GM13976 (cell line): ENCODE measurements at regions not wholly inside any gene's neighbourhood (a gene's known extent, or its start where the extent isn't known, plus 50 kb on each side); places are given as distances from the start of the nearest gene placed in this dataset.

Source experiments
- DNase-seq: peaks from one replicate; pipeline ENCODE4 v3.0.0; 2012; ENCODE audit warnings: low spot score
- in situ Hi-C: fragments of 300-500 bp; cut with MboI; formaldehyde crosslinking; loops from one replicate; pipeline ENCODE4 v1.12.0; 2022; ENCODE audit warnings: low sequenced_read_pairs, mixed read lengths, inconsistent platforms; ENCODE audit not compliant: unreplicated experiment
- TF ChIP-seq, protein P1 (sequence below): IDR thresholded peaks from 2 replicates; pipeline ENCODE4 v1.5.1; 2012; ENCODE audit warnings: borderline replicate concordance, mild to moderate bottlenecking; ENCODE audit not compliant: insufficient read depth; ENCODE audit errors: extremely low read depth, missing control alignments, control extremely low read depth

DNA sequence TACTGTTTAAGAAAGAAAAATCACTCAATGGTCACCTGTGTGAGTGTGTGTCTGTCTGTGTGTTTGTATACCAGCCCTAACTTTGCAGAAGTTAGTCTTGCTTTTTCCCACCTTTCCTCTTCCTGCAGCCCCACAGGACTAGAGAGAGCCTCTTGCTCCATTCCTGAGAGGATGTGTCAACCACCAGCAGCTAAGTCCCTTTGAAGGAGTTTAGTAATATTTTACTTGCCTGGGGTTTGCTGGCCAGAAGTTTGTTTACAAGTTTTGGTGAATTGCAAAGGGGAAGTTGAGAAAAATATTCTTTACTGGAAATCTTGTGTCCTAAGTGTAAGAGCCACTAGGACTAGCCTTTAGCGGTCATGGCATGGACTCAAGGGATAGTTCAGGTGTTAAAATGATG lies 316.2 kb downstream of the BRINP1 start:
- DNase-seq: no peak
- in situ Hi-C loops: no loop called here
- TF ChIP-seq, protein P1, sequence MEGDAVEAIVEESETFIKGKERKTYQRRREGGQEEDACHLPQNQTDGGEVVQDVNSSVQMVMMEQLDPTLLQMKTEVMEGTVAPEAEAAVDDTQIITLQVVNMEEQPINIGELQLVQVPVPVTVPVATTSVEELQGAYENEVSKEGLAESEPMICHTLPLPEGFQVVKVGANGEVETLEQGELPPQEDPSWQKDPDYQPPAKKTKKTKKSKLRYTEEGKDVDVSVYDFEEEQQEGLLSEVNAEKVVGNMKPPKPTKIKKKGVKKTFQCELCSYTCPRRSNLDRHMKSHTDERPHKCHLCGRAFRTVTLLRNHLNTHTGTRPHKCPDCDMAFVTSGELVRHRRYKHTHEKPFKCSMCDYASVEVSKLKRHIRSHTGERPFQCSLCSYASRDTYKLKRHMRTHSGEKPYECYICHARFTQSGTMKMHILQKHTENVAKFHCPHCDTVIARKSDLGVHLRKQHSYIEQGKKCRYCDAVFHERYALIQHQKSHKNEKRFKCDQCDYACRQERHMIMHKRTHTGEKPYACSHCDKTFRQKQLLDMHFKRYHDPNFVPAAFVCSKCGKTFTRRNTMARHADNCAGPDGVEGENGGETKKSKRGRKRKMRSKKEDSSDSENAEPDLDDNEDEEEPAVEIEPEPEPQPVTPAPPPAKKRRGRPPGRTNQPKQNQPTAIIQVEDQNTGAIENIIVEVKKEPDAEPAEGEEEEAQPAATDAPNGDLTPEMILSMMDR: no peak

DNA sequence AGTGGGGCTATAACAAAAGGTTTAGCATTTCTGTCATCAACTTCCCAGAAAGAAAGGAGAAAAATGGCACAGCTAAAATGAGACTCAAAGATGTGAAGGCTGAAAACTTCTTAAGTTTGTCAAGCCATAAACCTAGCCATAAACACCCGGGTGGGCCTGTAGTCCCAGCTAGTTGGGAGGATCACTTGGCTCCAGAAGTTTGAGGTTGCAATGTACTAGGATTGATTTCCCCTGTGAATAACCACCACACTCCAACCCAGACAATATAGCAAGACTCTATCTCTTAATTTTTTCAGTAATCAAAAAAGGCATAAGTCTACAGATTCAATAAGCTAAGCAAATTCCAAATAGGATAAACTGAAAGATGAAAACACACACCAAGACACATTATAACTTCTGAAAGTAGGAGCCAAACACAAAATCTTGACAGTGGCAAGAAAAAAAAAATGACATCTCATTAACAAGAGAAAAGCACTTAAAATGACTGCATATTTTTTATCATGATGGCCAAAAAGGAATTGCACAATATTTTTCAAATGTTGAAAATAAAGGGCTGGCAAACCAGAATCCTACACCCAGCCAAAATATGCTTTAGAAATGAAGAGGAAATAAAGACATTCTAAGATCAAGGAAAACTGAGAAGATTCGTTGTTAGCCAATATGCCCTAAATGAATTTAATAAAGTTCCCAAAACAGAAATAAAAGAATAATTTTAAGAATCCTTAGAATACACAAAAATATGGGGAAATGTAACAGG lies 308.4 kb downstream of the BRINP1 start:
- DNase-seq: no peak
- in situ Hi-C loops: no loop called here
- TF ChIP-seq, protein P1: no peak

DNA sequence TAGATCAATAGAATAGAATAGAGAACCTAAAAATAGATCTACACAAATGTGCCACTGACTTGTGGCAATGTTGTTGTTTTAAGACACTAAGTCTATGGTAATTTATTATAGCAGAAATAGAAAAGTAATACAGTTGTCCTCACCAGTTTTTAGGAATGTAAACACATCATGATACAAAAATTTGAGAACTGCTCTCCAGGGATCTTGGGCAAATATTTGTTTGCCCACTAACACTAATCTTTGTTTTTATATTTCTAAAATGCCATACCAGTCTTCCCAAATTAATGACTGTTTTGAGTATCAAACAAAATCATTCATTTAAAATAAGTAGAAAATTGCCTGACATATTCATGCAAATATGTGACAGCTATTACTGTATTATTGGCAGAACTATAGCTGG lies 297.6 kb downstream of the BRINP1 start:
- TF ChIP-seq, protein P1: no peak
- in situ Hi-C loops: no loop called here
- DNase-seq: no peak

DNA sequence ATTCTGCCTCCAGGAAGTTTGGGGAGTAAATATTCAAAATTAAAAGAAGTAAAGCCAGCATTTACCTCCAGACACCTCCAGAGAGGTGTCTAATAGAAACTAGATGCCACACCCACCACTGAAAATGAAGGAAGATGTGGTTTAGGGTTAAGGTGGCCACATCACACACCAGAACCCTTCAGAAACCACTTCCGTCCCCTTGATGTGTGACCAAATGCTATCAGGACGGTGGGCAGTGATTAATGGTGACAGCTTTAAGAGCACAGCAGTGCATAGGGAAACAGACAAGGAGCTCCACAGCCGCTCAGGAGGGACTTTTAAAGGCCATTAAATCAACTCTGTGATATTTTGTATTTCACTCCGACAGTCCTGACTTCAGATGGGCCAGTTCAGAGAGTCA lies 295.2 kb downstream of the BRINP1 start:
- no peak for DNase-seq
- TF ChIP-seq, protein P1: no peak
- in situ Hi-C loops: no loop called here

DNA sequence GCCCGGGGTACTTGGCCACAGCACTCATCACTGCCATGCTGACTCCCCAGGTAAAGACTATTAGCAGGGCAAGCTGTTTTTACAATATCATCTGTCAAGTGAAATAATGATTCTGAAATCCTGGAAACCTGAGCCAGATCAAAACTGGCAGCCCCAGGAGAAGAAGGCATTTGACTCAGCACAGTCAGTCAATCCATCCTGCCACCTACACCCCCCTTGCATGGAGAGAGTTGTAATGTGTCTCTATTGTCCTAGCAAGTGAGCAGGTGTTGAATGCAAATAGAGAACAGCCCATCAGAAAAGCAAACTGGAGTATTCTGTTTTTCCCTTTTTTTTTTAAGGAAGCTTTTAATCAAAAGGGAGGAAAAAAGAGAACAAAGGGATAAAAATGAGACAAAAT lies 291.2 kb downstream of the BRINP1 start:
- TF ChIP-seq, protein P1: no peak
- in situ Hi-C loops: no loop called here
- DNase-seq: no peak

DNA sequence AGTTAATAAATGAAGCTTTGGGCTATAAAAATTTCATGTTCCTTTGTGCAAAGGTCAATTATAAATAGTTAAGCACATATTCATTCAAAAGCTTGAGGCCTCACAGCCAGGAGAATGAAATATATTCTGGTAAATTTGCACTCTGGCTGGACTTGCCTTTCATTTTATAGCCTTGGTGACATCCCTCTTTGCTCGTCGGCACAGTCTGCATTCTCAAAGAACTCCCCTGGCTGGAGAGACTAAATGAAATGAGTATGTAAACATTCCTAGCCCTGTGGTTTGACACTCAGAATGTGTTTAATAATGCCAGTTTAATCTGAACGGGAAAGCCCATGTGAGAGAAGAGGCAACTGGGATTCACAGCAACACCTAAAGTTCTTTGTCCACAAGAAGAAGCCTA lies 285.6 kb downstream of the BRINP1 start:
- TF ChIP-seq, protein P1: no peak
- in situ Hi-C loops: no loop called here
- no peak for DNase-seq
